ENCODE measurements at regions not wholly inside any gene's neighbourhood (a gene's known extent, or its start where the extent isn't known, plus 50 kb on each side); places are given as distances from the start of the nearest gene placed in this dataset.

- no peak for TF ChIP-seq CTCF (IDR thresholded peaks at IDR 0.05; ENCODE audit: control insufficient read depth, extremely low read depth, insufficient read depth)
- DNase-seq (ENCODE audit: low read depth), result no peak
- H3K4me3 ChIP-seq (ENCODE audit: low read depth, low read length), result no peak overlapping the region
Observed at GRCh38 chr13:105740739-105741138, 794.7 kb downstream of the EFNB2 start.

- no peak for DNase-seq (ENCODE audit: low read depth)
- no peak overlapping the region for H3K4me3 ChIP-seq (ENCODE audit: low read depth, low read length)
- no peak for TF ChIP-seq CTCF (IDR thresholded peaks at IDR 0.05; ENCODE audit: control insufficient read depth, extremely low read depth, insufficient read depth)
Observed at GRCh38 chr13:105737688-105738087, 797.8 kb downstream of the EFNB2 start.

GRCh38 chr13:105735281-105735680 lies 800.2 kb downstream of the EFNB2 start:
- no peak for TF ChIP-seq CTCF (IDR thresholded peaks at IDR 0.05; ENCODE audit: control insufficient read depth, extremely low read depth, insufficient read depth)
- no peak for DNase-seq (ENCODE audit: low read depth)

GRCh38 chr13:105732806-105733529 lies 802.5 kb downstream of the EFNB2 start:
- no peak for DNase-seq (ENCODE audit: low read depth)
- no peak for TF ChIP-seq CTCF (IDR thresholded peaks at IDR 0.05; ENCODE audit: control insufficient read depth, extremely low read depth, insufficient read depth)
- H3K4me3 ChIP-seq (ENCODE audit: low read depth, low read length), result no peak overlapping the region

More at GRCh38 chr13:105735281-105735680, 800.2 kb downstream of the EFNB2 start:
- H3K4me3 ChIP-seq (ENCODE audit: low read depth, low read length), result no peak overlapping the region

- no peak for DNase-seq (ENCODE audit: low read depth)
- no peak for TF ChIP-seq CTCF (IDR thresholded peaks at IDR 0.05; ENCODE audit: control insufficient read depth, extremely low read depth, insufficient read depth)
Observed at GRCh38 chr13:105725887-105726286, 809.6 kb downstream of the EFNB2 start.

GRCh38 chr13:105721016-105721415 lies 814.4 kb downstream of the EFNB2 start:
- H3K4me3 ChIP-seq (ENCODE audit: low read depth, low read length), result no peak overlapping the region
- DNase-seq (ENCODE audit: low read depth), result peak; percentile 43
- TF ChIP-seq CTCF (IDR thresholded peaks at IDR 0.05; ENCODE audit: control insufficient read depth, extremely low read depth, insufficient read depth), result no peak

More at GRCh38 chr13:105725887-105726286, 809.6 kb downstream of the EFNB2 start:
- H3K4me3 ChIP-seq (ENCODE audit: low read depth, low read length), result no peak overlapping the region

- no peak for DNase-seq (ENCODE audit: low read depth)
- no peak for TF ChIP-seq CTCF (IDR thresholded peaks at IDR 0.05; ENCODE audit: control insufficient read depth, extremely low read depth, insufficient read depth)
- H3K4me3 ChIP-seq (ENCODE audit: low read depth, low read length), result no peak overlapping the region
Observed at GRCh38 chr13:105719859-105720258, 815.6 kb downstream of the EFNB2 start.

All from LNCaP clone FGC (cell line).